ENCODE measurements at regions not wholly inside any gene's neighbourhood (a gene's known extent, or its start where the extent isn't known, plus 50 kb on each side); places are given as distances from the start of the nearest gene placed in this dataset.

GRCh38 chr18:22273101-22274039 is 104.0 kb downstream of the GATA6 start:
- Mint-ChIP-seq H3K9me3 (no peaks in the 10 kb centered on the region), H3K27ac (no peak overlapping the region), H3K4me3 (no peak overlapping the region), H3K36me3 (ENCODE audit: low read depth) (no peaks in the 10 kb centered on the region), H3K27me3 (ENCODE audit: insufficient read depth) (peaks cover 12% of the 10 kb centered on the region), H3K4me1 (ENCODE audit: low read depth) (no peaks in the 10 kb centered on the region)
- TF ChIP-seq, protein P1, sequence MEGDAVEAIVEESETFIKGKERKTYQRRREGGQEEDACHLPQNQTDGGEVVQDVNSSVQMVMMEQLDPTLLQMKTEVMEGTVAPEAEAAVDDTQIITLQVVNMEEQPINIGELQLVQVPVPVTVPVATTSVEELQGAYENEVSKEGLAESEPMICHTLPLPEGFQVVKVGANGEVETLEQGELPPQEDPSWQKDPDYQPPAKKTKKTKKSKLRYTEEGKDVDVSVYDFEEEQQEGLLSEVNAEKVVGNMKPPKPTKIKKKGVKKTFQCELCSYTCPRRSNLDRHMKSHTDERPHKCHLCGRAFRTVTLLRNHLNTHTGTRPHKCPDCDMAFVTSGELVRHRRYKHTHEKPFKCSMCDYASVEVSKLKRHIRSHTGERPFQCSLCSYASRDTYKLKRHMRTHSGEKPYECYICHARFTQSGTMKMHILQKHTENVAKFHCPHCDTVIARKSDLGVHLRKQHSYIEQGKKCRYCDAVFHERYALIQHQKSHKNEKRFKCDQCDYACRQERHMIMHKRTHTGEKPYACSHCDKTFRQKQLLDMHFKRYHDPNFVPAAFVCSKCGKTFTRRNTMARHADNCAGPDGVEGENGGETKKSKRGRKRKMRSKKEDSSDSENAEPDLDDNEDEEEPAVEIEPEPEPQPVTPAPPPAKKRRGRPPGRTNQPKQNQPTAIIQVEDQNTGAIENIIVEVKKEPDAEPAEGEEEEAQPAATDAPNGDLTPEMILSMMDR (IDR thresholded peaks at IDR 0.05), result no peak
- no peak for DNase-seq

GRCh38 chr18:22272242-22272641 is 102.9 kb downstream of the GATA6 start:
- Mint-ChIP-seq H3K4me1 (ENCODE audit: low read depth) (no peaks in the 10 kb centered on the region), H3K27me3 (ENCODE audit: insufficient read depth) (peaks cover 14% of the 10 kb centered on the region), H3K27ac (no peak overlapping the region), H3K36me3 (ENCODE audit: low read depth) (no peaks in the 10 kb centered on the region), H3K9me3 (no peaks in the 10 kb centered on the region), H3K4me3 (no peak overlapping the region)
- no peak for DNase-seq
- TF ChIP-seq, protein P1 (IDR thresholded peaks at IDR 0.05), result no peak

GRCh38 chr18:22271030-22271429 is 101.6 kb downstream of the GATA6 start:
- H3K9me3 Mint-ChIP-seq, result no peaks in the 10 kb centered on the region
- TF ChIP-seq, protein P1 (IDR thresholded peaks at IDR 0.05), result no peak
- H3K36me3 Mint-ChIP-seq (ENCODE audit: low read depth), result no peaks in the 10 kb centered on the region
- H3K4me3 Mint-ChIP-seq, result no peak overlapping the region
- no peaks in the 10 kb centered on the region for H3K4me1 Mint-ChIP-seq (ENCODE audit: low read depth)
- H3K27me3 Mint-ChIP-seq (ENCODE audit: insufficient read depth), result peaks cover 18% of the 10 kb centered on the region
- no peak overlapping the region for H3K27ac Mint-ChIP-seq
- DNase-seq, result no peak

DNA sequence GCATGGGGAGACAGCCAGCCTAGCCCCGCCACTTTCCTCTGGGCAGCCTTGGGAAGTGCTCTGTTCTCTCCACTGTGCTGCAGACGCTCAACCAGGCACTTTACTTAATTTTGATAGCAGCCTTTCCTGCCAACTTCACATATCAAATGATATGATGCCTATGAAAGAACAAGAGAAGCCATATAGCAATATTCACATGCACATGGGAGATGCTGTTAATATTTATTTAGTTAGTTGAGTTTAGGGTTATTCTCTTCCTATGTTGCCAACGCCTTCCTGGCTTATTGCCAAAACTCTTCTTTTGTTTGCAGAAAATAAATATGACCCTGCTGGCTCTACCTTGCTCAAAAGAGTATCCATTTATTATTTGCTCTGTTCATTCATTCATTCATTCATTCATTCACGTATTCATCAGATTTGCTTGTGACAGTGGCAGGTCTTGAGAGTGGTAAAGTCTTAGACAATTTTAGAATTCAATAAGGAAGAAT is 99.3 kb downstream of the GATA6 start:
- Mint-ChIP-seq H3K27me3 (ENCODE audit: insufficient read depth) (peaks cover 31% of the 10 kb centered on the region), H3K9me3 (no peaks in the 10 kb centered on the region), H3K36me3 (ENCODE audit: low read depth) (no peaks in the 10 kb centered on the region), H3K4me1 (ENCODE audit: low read depth) (no peaks in the 10 kb centered on the region), H3K4me3 (no peak overlapping the region), H3K27ac (no peak overlapping the region)
- TF ChIP-seq, protein P1 (IDR thresholded peaks at IDR 0.05), result no peak
- DNase-seq, result no peak

GRCh38 chr18:22267697-22268096 is 98.3 kb downstream of the GATA6 start:
- Mint-ChIP-seq H3K36me3 (ENCODE audit: low read depth) (no peaks in the 10 kb centered on the region), H3K4me3 (no peak overlapping the region), H3K27ac (no peak overlapping the region), H3K4me1 (ENCODE audit: low read depth) (no peaks in the 10 kb centered on the region), H3K27me3 (ENCODE audit: insufficient read depth) (peaks cover 34% of the 10 kb centered on the region), H3K9me3 (peaks cover under 1% of the 10 kb centered on the region; the same call in 1 of the 2 replicates)
- DNase-seq, result no peak
- TF ChIP-seq, protein P1 (IDR thresholded peaks at IDR 0.05), result no peak

Data from HFFc6 (cell line).